ENCODE measurements at regions not wholly inside any gene's neighbourhood (a gene's known extent, or its start where the extent isn't known, plus 50 kb on each side); places are given as distances from the start of the nearest gene placed in this dataset.

GRCh38 chr11:32224580-32224979, 133.7 kb downstream of the RCN1 start:
- TF ChIP-seq EZH2 (IDR thresholded peaks at IDR 0.05; ENCODE audit: low read length) (no peak), CTCF (optimal IDR thresholded peaks at IDR 0.05 in 1 of 3, IDR thresholded peaks at IDR 0.05 in 1 of 3, conservative IDR thresholded peaks at IDR 0.05 in 1 of 3; ENCODE audit: extremely low read depth in 1 of 3, insufficient read depth in 2 of 3, low read length in 3 of 3) (no peak)
